SKM-1 treated with dmso at 0.1 percent for 144 hours (cell line): ENCODE measurements at regions not wholly inside any gene's neighbourhood (a gene's known extent, or its start where the extent isn't known, plus 50 kb on each side); places are given as distances from the start of the nearest gene placed in this dataset.

Experiments used
- DNase-seq: peaks from one replicate; lab custom pipeline; 2025; ENCODE audit not compliant: unreplicated experiment; lab: John Stamatoyannopoulos, UW

DNA sequence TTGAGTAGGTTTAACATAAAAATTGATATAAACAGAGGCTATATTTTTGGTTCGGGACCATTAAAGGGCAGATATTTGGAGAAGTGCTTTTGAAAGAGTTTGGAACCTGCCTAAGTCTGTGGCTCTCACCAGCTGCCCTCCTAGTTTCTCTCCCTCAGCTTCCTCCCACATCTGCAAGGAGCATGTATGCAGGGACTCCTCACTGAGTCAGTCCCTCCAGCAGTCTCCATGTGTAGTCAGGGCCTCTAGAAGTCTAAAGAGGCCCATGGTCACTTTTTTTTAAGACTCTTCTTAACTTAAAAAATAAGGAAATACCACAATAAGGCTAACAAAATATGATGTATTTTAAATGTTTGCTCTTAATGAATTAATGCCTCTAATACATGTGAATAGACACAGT is 220.0 kb upstream of the TANK start:
- no peak for DNase-seq

DNA sequence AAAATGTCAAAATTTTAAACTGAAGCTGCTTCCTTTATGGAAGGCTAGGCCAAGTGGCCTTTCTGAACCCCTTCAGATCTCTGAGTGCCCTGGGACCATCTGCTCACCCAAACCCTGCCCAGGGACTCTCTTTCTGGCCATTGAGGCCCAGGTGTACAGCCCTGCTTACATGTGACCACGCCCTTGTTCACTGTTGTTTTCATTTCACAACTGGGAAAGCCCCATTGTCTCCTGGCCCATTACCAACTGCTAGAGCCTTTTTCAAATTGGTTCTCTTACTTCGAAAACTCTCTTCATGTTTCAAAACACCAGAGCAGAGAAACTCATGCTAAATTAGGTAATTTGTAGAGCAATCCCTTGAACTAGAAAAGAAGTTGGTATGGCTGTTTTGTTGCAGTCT is 219.5 kb upstream of the TANK start:
- DNase-seq, result no peak

DNA sequence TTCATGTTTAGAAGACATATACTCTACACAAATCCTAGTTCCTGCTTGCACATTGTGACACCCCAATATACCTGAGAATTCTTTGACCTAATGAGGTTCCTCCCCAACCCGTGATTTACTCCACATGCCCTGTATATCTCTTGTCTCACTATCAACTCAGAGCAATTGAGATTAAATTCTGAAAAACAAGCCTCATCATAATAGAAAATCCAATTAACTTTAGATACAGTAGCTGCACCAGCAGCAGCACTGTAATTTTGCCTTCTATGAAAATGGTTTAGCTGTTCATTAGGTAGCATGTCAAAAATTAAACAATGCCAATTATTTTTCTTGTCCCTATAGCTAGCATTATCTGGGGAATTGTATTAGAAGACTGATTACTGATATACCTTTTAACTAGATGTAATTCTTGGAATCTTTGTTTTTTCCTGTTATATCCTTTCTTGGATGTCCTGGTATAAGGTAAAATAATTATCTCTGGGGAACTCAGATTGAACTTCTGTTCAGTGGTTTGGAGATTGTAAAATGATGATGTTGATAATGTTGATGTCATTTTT is 218.9 kb upstream of the TANK start:
- DNase-seq, result no peak

DNA sequence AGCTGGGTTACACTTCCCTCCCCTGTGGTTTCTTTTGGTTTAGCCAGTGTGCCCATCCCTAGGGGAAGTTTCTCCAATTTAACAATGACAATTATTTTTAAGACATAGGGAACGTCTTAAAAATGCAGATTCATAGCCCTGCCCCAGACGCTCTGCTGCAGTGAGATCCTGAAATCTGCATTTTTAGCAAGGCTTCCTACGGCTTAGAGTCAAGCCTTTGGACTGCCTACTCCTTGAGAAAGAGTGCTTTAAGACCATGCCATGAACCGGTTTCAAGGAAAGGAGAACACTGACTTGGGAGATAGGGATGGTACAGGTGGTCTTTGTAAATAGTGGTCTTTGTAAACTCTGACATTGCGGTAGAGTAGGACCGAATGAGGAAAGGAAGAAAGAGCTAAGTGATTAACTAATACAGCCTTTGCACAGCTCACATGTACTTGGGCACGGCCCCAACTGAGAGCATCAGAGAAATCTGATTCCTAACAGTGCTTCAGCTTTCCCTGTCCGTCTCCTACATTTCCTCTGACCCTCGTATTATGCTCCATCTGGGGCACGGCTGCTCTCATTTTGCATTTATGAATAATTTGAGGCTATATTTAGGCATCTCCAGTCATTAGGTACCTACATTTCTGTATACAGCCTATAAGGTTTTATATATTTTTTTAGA is 217.6 kb upstream of the TANK start:
- no peak for DNase-seq

DNA sequence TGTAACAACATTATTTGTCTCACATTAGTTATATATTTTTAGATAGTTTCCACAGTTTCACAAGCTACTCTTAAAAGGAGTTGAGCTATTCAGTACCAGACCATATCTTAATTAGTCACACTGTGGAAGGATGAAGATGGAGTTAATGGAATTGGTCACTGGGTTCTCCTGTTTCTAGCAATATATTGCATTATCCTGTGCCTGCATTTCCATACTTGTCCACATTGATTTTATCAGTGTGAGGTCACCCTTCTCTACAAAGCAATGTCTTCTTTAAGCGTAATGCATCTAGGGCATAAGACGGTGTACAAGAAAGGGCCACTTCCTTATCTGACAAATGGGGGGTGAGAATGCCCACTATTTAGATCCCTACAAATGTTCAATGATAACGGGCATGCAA is 216.8 kb upstream of the TANK start:
- DNase-seq, result no peak

DNA sequence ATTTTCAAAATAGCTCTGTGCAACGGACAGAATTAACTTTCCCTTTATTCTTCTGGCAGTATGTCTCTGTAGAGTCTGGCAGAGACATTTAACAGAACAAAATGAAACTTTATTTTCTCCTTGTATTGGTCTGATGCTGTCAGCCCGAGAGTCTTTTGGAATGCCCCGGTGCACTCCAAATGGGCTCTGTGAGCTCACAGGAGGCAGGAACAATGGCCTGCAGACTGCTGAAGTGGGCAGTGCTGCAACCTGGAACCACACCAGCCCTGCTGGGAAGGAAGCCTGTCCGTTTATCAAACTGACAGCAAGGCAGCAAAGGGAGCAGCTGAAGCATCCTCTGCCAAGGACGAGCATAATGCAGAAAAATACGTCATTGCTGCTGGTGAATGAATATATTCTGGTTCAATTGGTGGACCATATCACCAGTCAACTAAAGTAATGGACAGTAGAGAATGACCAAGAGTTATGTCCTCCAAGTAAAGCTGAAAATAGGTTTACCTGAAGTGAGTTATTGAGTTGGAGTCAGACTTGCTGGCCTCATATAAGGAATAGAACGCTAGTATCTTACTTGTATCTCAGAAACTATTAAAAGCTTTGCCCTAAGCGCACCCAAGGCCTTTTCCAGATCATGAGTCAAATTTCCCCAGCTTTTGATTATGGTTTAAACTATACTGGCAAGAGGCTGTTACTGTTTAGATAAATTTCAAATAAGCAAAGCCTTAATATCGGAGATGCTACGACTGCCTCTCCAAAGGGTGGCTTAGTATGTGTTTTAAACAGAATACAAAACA is 207.6 kb upstream of the TANK start:
- DNase-seq, result no peak

DNA sequence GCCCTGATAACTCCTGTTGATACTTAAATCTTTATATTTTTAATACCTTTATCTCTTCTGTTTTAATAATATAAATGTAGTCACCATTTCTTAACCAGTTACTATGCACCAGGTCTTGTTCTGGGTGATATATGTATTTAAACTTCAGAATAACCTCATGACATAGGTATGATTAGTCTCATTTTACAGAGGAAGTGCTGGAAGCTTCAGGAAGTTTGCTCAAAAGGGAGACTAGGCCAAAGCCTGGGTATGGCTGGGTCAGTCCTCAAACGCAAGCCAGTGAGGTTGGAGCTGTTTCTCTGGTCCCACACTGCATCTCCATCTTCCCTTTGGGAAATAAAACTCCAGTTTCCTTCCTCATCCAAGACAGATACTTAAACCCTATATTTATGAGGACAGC is 204.7 kb upstream of the TANK start:
- DNase-seq, result no peak

DNA sequence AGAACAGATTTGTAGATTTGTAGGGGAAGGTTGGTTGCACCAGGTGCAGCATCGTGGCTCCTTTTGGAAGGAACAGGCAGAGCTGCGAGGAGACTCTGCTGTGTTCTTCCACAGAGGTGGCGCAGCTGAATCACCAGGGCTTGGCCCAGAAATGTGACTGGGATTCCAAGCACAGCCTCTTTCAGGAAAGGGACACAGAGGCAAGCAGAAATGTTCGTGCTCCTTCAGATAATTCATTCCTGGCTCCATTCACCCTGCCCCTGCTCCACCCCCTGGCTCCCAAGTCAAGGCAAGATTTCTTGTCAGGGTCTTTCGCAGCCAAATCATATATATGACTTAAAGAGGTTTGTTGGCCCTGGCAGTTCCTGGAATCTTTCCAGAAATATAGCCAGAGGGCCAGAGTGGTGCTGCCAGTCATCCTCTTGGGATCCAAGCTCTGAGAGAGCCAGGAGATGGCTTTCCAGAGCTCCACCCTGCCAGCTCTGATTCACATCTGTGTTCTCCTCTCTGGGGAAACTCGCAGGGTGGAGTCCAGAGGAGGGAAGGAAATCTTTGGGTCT is 203.9 kb upstream of the TANK start:
- no peak for DNase-seq

DNA sequence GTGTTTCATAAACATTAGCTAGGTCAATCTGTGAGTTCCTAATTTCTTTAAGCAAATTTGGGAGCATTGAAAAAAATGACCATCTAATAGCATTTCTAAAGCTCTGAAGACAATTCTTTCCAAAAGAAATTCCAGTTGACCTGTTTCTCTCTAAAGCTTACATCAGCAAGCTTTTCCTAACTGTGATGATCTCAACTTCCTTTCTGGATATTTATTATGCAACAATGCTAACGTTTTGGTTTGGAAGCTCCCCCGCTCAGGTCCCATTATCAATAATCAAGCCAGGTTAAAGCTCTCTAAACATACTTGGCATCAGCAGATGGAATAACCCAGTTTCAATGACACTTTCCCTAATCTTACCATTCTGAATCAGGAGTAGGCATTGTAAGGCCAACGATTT is 196.3 kb upstream of the TANK start:
- DNase-seq, result no peak

DNA sequence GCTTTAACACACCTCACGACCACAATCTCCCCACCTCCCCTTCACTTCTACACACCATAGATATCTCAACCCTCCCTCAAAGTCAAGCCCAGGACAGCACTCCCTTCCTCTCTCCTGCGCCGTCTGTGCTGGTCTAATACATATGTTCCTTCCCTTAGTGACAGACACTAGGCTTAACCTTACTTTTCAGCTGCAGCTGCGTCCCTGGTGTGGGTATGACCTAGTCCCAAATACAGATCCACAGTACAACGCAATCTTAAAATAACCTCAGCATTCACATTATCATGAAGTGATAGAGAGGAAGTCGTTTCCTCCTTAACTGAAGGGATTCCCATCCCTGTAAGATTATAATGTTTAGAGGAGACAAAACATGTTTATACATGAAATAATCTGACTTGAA is 192.7 kb upstream of the TANK start:
- no peak for DNase-seq

DNA sequence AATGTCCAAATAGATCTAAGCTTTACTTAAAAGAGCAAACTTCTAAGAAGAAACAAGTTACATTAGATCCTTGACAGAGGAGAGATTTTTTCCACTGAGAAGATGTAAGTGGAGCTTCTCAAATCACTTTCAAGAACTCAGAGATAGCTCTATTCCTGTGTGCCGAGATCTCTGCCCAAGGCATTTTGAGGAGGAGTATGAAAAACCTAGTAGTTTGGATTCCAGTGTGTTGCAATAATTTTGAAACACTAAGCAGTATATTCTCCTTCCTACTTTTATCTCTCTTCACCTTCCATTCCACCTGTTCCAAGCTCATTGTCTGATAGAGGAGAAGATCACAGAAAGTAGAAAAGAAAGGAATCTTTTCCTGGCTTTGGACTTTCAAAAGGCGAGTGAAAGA is 192.0 kb upstream of the TANK start:
- DNase-seq, result no peak

DNA sequence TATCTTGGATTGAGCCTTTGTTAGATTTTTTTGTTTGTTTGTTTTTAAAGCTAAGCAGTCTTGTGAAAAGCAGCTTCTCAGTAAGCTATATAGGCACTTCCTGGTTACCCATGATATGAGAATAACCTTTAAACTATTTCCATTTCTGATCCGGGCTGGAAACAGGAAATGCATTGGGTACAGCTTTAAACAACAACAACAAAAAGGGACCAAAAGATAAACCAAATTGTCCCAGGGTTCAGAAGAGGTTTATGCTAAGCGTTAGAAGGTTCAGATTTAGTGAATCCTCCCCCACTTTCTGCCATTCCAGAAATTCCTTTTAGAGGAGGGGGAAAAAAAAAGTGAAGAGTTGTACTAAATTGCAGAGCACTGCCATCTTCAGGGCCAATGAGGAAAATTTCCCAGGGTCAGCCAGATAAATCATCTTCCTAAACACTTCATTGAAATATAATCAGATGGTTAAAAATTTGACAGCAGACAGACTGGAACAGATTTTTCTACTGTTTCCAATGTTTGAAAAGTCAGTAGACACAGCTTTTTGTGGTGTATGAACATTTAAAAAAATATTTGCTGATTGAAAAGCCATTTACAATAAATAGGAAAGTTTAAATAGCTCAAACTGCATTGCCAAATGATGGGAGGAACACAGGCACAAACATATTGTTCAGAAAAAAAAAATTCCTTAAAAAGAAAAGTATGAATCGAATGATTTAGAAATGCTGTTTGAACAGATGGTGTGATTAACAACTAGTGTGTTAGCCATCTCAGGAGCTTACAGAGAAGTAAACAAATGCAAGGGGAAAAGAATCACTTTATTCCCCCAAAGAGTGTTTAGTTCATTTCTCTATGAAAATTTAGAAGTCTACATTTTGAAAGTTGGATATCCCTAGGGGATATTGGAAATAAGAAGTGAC is 189.9 kb upstream of the TANK start:
- DNase-seq, result peak; percentile 9

DNA sequence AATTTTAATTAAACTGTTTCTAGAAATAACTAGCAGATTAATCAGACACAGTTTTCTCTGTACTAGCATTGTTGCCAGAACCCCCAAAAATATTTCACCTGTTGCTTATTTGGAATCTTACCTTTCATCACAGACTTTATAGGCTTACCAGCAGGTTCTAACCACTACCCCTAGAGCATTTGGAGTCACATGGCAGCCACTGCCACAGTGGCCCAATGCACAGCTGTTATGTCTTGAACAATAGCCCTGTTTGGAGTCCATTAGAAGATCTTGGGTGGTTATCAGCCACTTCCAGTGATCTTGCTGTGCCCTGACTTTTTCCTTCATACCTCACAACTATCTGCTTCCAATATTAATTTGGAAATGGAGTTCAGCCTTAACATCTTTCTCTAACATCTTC is 186.2 kb upstream of the TANK start:
- DNase-seq, result no peak

DNA sequence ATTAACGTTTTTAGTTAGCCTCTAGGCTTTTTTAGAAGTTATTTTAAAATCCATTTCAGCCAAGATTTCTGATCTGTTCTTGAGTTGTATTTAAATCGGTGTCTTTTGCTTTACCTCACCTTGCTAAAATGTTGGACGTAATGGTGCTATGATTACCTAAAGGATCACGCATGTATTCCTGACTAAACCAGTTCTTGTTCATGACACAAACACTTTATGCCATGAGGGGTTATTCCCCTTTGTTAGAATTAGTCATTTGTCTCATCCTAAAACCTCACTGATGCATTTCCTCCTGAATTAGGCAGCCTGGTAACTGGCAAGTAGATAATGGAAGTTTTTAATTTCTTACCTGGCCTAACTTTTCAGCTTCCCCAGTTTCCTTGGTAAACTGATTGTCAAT is 185.4 kb upstream of the TANK start:
- no peak for DNase-seq

DNA sequence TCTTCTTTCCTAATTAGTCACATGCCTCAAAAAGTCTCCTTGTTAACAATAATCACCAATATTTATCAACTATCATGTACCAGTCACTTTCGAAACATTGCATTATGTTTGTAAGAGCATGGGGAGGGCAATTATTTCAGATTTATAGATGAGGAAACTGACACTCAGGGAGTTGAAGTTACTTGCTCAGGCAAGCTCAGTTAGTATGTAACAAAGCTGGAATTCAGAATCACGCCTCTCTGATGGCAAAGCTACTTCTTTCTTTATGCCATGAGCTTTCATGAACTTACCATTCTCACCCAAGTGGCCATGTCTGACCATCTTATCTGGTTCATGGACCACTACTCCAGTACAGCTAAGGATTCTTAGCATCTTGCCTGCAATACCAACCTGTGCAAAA is 183.4 kb upstream of the TANK start:
- no peak for DNase-seq

DNA sequence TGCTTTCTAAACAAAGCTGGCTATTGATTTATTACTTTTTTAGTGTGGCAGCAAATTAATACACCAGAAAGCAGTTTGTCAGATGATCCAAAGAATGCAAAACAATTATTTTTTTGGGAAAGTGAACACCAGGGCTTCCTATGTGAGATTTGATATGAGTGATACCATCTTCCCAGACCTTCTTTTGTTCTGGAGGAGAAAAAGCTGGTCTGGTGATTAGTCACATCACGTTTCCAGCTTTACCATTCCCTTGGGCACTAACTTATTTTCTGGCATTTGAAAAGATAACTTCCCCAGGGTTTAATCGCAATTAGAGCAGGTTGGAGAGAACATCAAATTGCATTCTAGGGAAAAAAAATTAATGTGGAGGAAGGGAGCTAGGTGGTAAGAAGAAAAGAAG is 182.9 kb upstream of the TANK start:
- no peak for DNase-seq

DNA sequence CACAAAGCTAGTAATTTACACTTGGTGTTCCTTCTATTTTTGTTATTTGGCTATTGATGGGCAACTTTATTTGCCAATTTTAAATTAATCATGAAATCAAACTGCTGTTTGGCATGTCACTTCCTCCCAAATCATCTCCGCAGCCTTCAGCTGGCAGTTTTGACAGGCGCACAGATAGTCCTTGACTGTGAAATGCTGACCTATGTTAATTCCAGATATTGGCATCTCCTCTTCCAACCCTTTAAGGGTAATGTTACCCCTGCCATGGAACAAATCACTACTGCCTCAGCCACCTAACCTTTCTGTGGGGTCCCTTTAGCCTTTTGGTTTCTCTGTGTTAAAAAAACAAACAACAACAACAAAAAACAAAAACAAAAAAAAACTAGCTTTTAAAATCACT is 182.4 kb upstream of the TANK start:
- DNase-seq, result no peak

DNA sequence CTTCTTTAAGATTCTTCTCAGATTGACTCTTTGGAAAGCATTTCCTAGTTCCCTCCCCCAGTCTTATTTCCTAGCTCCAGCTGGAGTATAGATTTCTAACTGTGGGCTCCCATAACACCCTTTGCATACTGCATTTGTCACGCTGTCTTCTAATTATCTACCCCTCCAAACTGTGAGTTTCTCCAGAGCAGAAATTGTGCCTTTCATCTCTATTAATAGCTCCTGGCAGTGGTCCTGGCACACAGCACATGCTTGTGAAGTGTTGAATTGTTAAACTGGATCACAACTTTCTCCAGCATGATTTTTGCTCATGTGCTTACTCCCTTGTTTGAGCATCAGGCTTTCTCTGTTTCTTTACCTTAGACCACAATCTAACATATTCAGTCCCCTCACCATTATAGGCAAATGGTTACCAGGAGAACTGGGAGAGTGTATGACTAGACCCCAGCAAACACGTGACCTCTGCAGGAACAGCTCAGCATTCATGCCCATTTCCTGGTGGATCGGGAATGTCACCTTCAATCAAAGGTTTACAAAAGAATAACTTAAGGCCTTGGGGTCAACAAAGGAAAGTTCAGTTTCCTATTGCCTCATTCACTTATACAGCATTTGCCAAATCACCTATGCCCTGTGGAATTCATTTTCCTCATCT is 175.7 kb upstream of the TANK start:
- DNase-seq, result no peak

DNA sequence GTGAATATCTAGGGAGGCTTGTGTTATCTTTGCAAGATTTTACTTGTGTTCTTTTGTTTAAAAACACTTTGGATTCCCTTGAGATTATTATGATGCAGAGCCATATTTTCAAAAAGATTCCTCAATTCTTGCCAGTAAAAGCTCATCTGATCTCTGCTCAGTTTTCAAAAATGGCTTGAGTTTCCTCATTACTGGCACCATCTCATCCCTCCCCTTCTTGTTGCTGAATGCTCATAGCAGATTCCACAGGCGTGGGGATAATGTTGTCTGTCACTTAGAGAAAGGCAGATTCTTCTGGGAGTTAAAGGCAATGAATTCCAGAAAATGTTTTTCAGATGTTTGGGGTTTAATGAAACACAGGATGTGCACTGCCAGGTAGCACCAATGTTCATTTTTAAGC is 170.4 kb upstream of the TANK start:
- no peak for DNase-seq

DNA sequence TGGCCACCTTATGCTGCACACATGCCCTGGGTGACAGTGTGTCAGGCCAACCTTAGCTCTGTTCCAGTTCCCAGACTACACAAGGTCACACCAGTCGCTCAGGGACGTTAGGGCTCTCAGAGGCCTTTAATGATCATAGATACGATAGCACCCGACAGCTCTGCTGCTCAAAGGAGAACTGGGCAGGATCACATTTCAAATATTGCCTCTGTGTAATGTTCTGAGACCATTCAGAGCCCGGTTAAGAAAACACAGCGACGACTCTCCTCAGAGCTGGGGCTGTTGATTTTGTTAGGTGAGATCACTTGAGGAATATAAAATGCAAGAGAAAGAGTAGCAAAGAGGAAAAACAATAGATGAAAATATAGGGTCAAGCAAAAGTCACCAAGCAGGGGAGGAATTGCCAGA is 166.6 kb upstream of the TANK start:
- DNase-seq, result no peak
